ENCODE measurements at regions not wholly inside any gene's neighbourhood (a gene's known extent, or its start where the extent isn't known, plus 50 kb on each side); places are given as distances from the start of the nearest gene placed in this dataset.

GRCh38 chr15:98217356-98217755, 256.9 kb downstream of the ARRDC4 start:
- no peaks in the 10 kb centered on the region for H3K4me1 Mint-ChIP-seq
- no peak overlapping the region for H3K27ac Mint-ChIP-seq (ENCODE audit: unreplicated experiment)
- H3K27me3 Mint-ChIP-seq (ENCODE audit: low read depth) = peaks cover 5% of the 10 kb centered on the region
- DNase-seq (ENCODE audit: low read depth, low spot score) = no peak
- H3K4me3 Mint-ChIP-seq = no peak overlapping the region
- no peaks in the 10 kb centered on the region for H3K36me3 Mint-ChIP-seq (ENCODE audit: low read depth)
- no peak for TF ChIP-seq CTCF (conservative IDR thresholded peaks at IDR 0.05)
- H3K9me3 Mint-ChIP-seq = no peaks in the 10 kb centered on the region

- TF ChIP-seq CTCF (conservative IDR thresholded peaks at IDR 0.05) = no peak
- H3K4me1 Mint-ChIP-seq = no peaks in the 10 kb centered on the region
- H3K27ac Mint-ChIP-seq (ENCODE audit: unreplicated experiment) = no peak overlapping the region
- H3K9me3 Mint-ChIP-seq = no peaks in the 10 kb centered on the region
- H3K4me3 Mint-ChIP-seq = no peak overlapping the region
- no peaks in the 10 kb centered on the region for H3K36me3 Mint-ChIP-seq (ENCODE audit: low read depth)
- DNase-seq (ENCODE audit: low read depth, low spot score) = no peak
- H3K27me3 Mint-ChIP-seq (ENCODE audit: low read depth) = peaks cover 6% of the 10 kb centered on the region
These were observed 260.6 kb downstream of the ARRDC4 start for GRCh38 chr15:98221144-98221543.

GRCh38 chr15:98221577-98221976, 261.1 kb downstream of the ARRDC4 start:
- no peaks in the 10 kb centered on the region for H3K4me1 Mint-ChIP-seq
- no peak overlapping the region for H3K4me3 Mint-ChIP-seq
- H3K9me3 Mint-ChIP-seq = no peaks in the 10 kb centered on the region
- TF ChIP-seq CTCF (conservative IDR thresholded peaks at IDR 0.05) = no peak
- peaks cover 6% of the 10 kb centered on the region for H3K27me3 Mint-ChIP-seq (ENCODE audit: low read depth)
- no peak for DNase-seq (ENCODE audit: low read depth, low spot score)
- H3K27ac Mint-ChIP-seq (ENCODE audit: unreplicated experiment) = no peak overlapping the region
- no peaks in the 10 kb centered on the region for H3K36me3 Mint-ChIP-seq (ENCODE audit: low read depth)

- TF ChIP-seq CTCF (conservative IDR thresholded peaks at IDR 0.05) = no peak
- no peak overlapping the region for H3K27ac Mint-ChIP-seq (ENCODE audit: unreplicated experiment)
- no peaks in the 10 kb centered on the region for H3K9me3 Mint-ChIP-seq
- no peak overlapping the region for H3K4me3 Mint-ChIP-seq
- peaks cover 4% of the 10 kb centered on the region for H3K27me3 Mint-ChIP-seq (ENCODE audit: low read depth)
- H3K4me1 Mint-ChIP-seq = no peaks in the 10 kb centered on the region
- no peaks in the 10 kb centered on the region for H3K36me3 Mint-ChIP-seq (ENCODE audit: low read depth)
- DNase-seq (ENCODE audit: low read depth, low spot score) = no peak
These were observed 265.6 kb downstream of the ARRDC4 start for GRCh38 chr15:98226149-98226548.

GRCh38 chr15:98226578-98226977, 266.1 kb downstream of the ARRDC4 start:
- Mint-ChIP-seq H3K27ac (ENCODE audit: unreplicated experiment) (no peak overlapping the region), H3K4me3 (no peak overlapping the region), H3K27me3 (ENCODE audit: low read depth) (peaks cover 4% of the 10 kb centered on the region), H3K9me3 (no peaks in the 10 kb centered on the region), H3K4me1 (no peaks in the 10 kb centered on the region), H3K36me3 (ENCODE audit: low read depth) (no peaks in the 10 kb centered on the region)
- TF ChIP-seq CTCF (conservative IDR thresholded peaks at IDR 0.05) = no peak
- no peak for DNase-seq (ENCODE audit: low read depth, low spot score)

- Mint-ChIP-seq H3K27me3 (ENCODE audit: low read depth) (no peaks in the 10 kb centered on the region), H3K4me3 (no peak overlapping the region), H3K36me3 (ENCODE audit: low read depth) (no peaks in the 10 kb centered on the region), H3K27ac (ENCODE audit: unreplicated experiment) (no peak overlapping the region), H3K4me1 (no peaks in the 10 kb centered on the region), H3K9me3 (peaks cover 4% of the 10 kb centered on the region)
- no peak for TF ChIP-seq CTCF (conservative IDR thresholded peaks at IDR 0.05)
- DNase-seq (ENCODE audit: low read depth, low spot score) = no peak
These were observed 268.3 kb downstream of the ARRDC4 start for GRCh38 chr15:98228846-98229245.
